HepG2 (cell line): ENCODE measurements at regions not wholly inside any gene's neighbourhood (a gene's known extent, or its start where the extent isn't known, plus 50 kb on each side); places are given as distances from the start of the nearest gene placed in this dataset.

Experiments
- ATAC-seq: fragments of 200-7000 bp; cut with Tn5 transposase; 3 replicates; pipeline ENCODE4 v1.9.1; 2020; ENCODE audit warnings: mild to moderate bottlenecking, moderate library complexity
- BruUV-seq: library from RNA; stranded (reverse); fragments of 400-500 nt; replicated peaks from 2 replicates; lab custom pipeline; 2021; lab: Mats Ljungman, UMichigan
- CTCF ChIA-PET: fragments of 300-600 bp; formaldehyde crosslinking; extraction: SDS; loops from one replicate; lab custom pipeline; 2021; ENCODE audit warnings: low total read pairs, inconsistent platforms, low intra/inter-chr PET ratio; lab: Yijun Ruan, JAX
- POLR2A ChIA-PET: fragments of 350-600 bp; sonication (Branson Sonifier 250); formaldehyde crosslinking; loops from one replicate; lab custom pipeline; 2020; ENCODE audit warnings: antibody characterized with exemption, inconsistent platforms; lab: Yijun Ruan, JAX
- DNase-seq: peaks from one replicate; pipeline ENCODE4 v3.0.0-alpha.2; 2015; ENCODE audit warnings: low spot score
- FAIRE-seq: peaks from 3 replicates; lab custom pipeline; 2011; peaks lifted over from hg19 to GRCh38; lab: Jason Lieb, UNC
- H2AFZ ChIP-seq: one replicate; pipeline ENCODE4 v1.6.1; 2011; ENCODE audit warnings: low read length, inconsistent platforms
- H3K27ac ChIP-seq: fragments of 300-600 bp; 3 replicates; pipeline ENCODE4 v1.8.0; 2011; ENCODE audit warnings: mixed run types, mild to moderate bottlenecking, mixed read lengths, low read length, inconsistent platforms; ENCODE audit not compliant: insufficient read depth; ENCODE audit errors: extremely low read length
- H3K27me3 ChIP-seq, 2 experiments: fragments of 200-600 bp in 1 of 2; 2 replicates in 1 of 2; 3 replicates in 1 of 2; pipeline versions ENCODE4 v1.6.0 to v1.8.0; 2011; ENCODE audit warnings: low read length in 2 of 2, mild to moderate bottlenecking in 2 of 2, moderate library complexity in 2 of 2, inconsistent platforms in 1 of 2; ENCODE audit not compliant: insufficient read depth in 2 of 2, control insufficient read depth in 1 of 2
- H3K36me3 ChIP-seq, 2 experiments: fragments of 200-600 bp in 1 of 2; replicated peaks in 1 of 2; 2 replicates in 1 of 2; 3 replicates in 1 of 2; pipeline versions ENCODE4 v1.5.1 to v1.8.0; 2011; ENCODE audit warnings: low read length in 2 of 2, inconsistent platforms in 1 of 2; ENCODE audit not compliant: insufficient read depth in 2 of 2, control insufficient read depth in 1 of 2
- H3K4me1 ChIP-seq: 2 replicates; pipeline ENCODE4 v1.5.1; 2012; ENCODE audit warnings: low read length, inconsistent platforms; ENCODE audit not compliant: insufficient read depth
- H3K4me2 ChIP-seq: 2 replicates; pipeline ENCODE4 v1.6.0; 2011; ENCODE audit warnings: low read depth, low read length, inconsistent platforms
- H3K4me3 ChIP-seq, 3 experiments: fragments of 200-600 bp in 1 of 3; sonication (generic), shearing (Covaris generic) in 1 of 3; replicated peaks in 1 of 3; 2 replicates each; pipeline ENCODE4 v1.5.1; 2011 to 2016; ENCODE audit warnings: low read length in 3 of 3, inconsistent platforms in 2 of 3, low read depth in 2 of 3, mild to moderate bottlenecking in 2 of 3, control low read depth in 1 of 3, mixed read lengths in 1 of 3; ENCODE audit not compliant: insufficient read depth in 1 of 3
- H3K79me2 ChIP-seq: one replicate; pipeline ENCODE4 v1.6.1; 2011; ENCODE audit warnings: low read length, inconsistent platforms; ENCODE audit not compliant: insufficient read depth
- H3K9ac ChIP-seq: 2 replicates; pipeline ENCODE4 v1.6.0; 2011; ENCODE audit warnings: mild to moderate bottlenecking, low read depth, low read length, inconsistent platforms; ENCODE audit not compliant: insufficient read depth
- H3K9me3 ChIP-seq: 2 replicates; pipeline ENCODE4 v1.5.1; 2012; ENCODE audit warnings: mild to moderate bottlenecking, low read length
- H4K20me1 ChIP-seq: 2 replicates; pipeline ENCODE4 v1.6.0; 2011; ENCODE audit warnings: inconsistent platforms, mild to moderate bottlenecking, low read length, moderate library complexity; ENCODE audit not compliant: insufficient read depth
- CCDC6 ChIP-seq: sonication (generic); formaldehyde crosslinking; IDR thresholded peaks from 2 replicates; pipeline ENCODE4 v1.8.1; 2022; ENCODE audit warnings: mild to moderate bottlenecking, missing genetic modification reagents, moderate library complexity
- CENPBD1 ChIP-seq: sonication (generic); formaldehyde crosslinking; IDR thresholded peaks from 2 replicates; pipeline ENCODE4 v1.8.0; 2022; ENCODE audit warnings: missing genetic modification reagents, low read depth, mild to moderate bottlenecking, borderline replicate concordance
- HES4 ChIP-seq: sonication (generic); formaldehyde crosslinking; IDR thresholded peaks from 2 replicates; pipeline ENCODE4 v1.9.0; 2021; ENCODE audit warnings: mild to moderate bottlenecking, missing genetic modification reagents, borderline replicate concordance
- HNRNPK ChIP-seq: fragments of 200-400 bp; formaldehyde crosslinking; IDR thresholded peaks from 2 replicates; pipeline ENCODE4 v1.6.1; 2018; ENCODE audit warnings: low read length, low read depth, moderate library complexity, mild to moderate bottlenecking; ENCODE audit not compliant: poor library complexity, severe bottlenecking
- MXD4 ChIP-seq: IDR thresholded peaks from 2 replicates; pipeline ENCODE4 v1.6.1; 2016; ENCODE audit warnings: mild to moderate bottlenecking, missing biosample characterization, missing genetic modification reagents
- RXRB ChIP-seq: IDR thresholded peaks from 2 replicates; pipeline ENCODE4 v1.6.1; 2016; ENCODE audit warnings: borderline replicate concordance, missing genetic modification reagents, missing compliant biosample characterization
- SMYD3 ChIP-seq: sonication (generic); formaldehyde crosslinking; IDR thresholded peaks from 2 replicates; pipeline ENCODE4 v1.8.1; 2023; ENCODE audit warnings: mild to moderate bottlenecking, missing genetic modification reagents
- STAT5B ChIP-seq: sonication (generic); formaldehyde crosslinking; IDR thresholded peaks from 2 replicates; pipeline ENCODE4 v1.4.0; 2020; ENCODE audit warnings: missing genetic modification reagents
- ZFYVE20 ChIP-seq: sonication (generic); formaldehyde crosslinking; IDR thresholded peaks from 2 replicates; pipeline ENCODE4 v1.8.0; 2023; ENCODE audit warnings: low read depth, mild to moderate bottlenecking, moderate library complexity, missing genetic modification reagents, borderline replicate concordance
- ZNF296 ChIP-seq: sonication (generic); formaldehyde crosslinking; conservative IDR thresholded peaks from 2 replicates; pipeline ENCODE4 v1.5.0; 2020; ENCODE audit warnings: mild to moderate bottlenecking, missing genetic modification reagents
- ZNF580 ChIP-seq: IDR thresholded peaks from 2 replicates; pipeline ENCODE4 v1.6.1; 2016; ENCODE audit warnings: low read depth, borderline replicate concordance
- WGBS: methylation state at CpG from one replicate; pipeline ENCODE4 v1.1.6; 2017; ENCODE audit warnings: low lambda C conversion rate; 5-methylcytosine and 5-hydroxymethylcytosine counted together
- in situ Hi-C: cut with HindIII; loops from 2 replicates; pipeline ENCODE4 v1.10.0; 2017; ENCODE audit warnings: low pct_unique_long_range_greater_than_20kb; ENCODE audit not compliant: extremely low pct_ligation_motif_present
- intact Hi-C: fragments of 100-400 bp; cut with micrococcal nuclease; formaldehyde crosslinking; loops from one replicate; pipeline ENCODE4 v1.10.0; 2022; ENCODE audit not compliant: unreplicated experiment

GRCh38 chr10:130728531-130729215 is 582.8 kb downstream of the TCERG1L start:
- no peak overlapping the region for H3K4me2 ChIP-seq
- CTCF ChIA-PET = no interaction called here
- no peaks in the 10 kb centered on the region for H4K20me1 ChIP-seq
- 28% methylated on average over 15 of the region's 23 CpGs for WGBS
- H3K4me1 ChIP-seq = no peaks in the 10 kb centered on the region
- intact Hi-C loops (no loop called here), in situ Hi-C loops (no loop called here)
- H3K4me3 ChIP-seq = no peak overlapping the region
- no peaks in the 10 kb centered on the region for H3K9me3 ChIP-seq
- no peak for TF ChIP-seq HES4 (CRISPR knock-in tag)
- TF ChIP-seq ZNF296 = no peak
- TF ChIP-seq RXRB (CRISPR knock-in tag) = no peak
- no peak for TF ChIP-seq MXD4 (CRISPR knock-in tag)
- no peak for TF ChIP-seq ZFYVE20 (CRISPR knock-in tag)
- TF ChIP-seq CENPBD1 (CRISPR knock-in tag) = no peak
- no peak for TF ChIP-seq CCDC6 (CRISPR knock-in tag)
- no peak for TF ChIP-seq HNRNPK
- TF ChIP-seq SMYD3 = no peak
- no peak for TF ChIP-seq ZNF580
- TF ChIP-seq STAT5B (CRISPR knock-in tag) = no peak
- no peak for ATAC-seq
- H2AFZ ChIP-seq = no peak overlapping the region
- no peaks in the 10 kb centered on the region for H3K79me2 ChIP-seq
- FAIRE-seq = no peak
- no peak for DNase-seq
- H3K9ac ChIP-seq = no peak overlapping the region
- H3K27ac ChIP-seq = no peak overlapping the region
- no TSS peak for BruUV-seq
- POLR2A ChIA-PET = no interaction called here
- H3K36me3 ChIP-seq = no peaks in the 10 kb centered on the region
- H3K27me3 ChIP-seq = peaks cover 0 to 17% of the 10 kb centered on the region in 2 experiments; a peak in 4 of 5 replicates
